ENCODE measurements at regions not wholly inside any gene's neighbourhood (a gene's known extent, or its start where the extent isn't known, plus 50 kb on each side); places are given as distances from the start of the nearest gene placed in this dataset.

DNA sequence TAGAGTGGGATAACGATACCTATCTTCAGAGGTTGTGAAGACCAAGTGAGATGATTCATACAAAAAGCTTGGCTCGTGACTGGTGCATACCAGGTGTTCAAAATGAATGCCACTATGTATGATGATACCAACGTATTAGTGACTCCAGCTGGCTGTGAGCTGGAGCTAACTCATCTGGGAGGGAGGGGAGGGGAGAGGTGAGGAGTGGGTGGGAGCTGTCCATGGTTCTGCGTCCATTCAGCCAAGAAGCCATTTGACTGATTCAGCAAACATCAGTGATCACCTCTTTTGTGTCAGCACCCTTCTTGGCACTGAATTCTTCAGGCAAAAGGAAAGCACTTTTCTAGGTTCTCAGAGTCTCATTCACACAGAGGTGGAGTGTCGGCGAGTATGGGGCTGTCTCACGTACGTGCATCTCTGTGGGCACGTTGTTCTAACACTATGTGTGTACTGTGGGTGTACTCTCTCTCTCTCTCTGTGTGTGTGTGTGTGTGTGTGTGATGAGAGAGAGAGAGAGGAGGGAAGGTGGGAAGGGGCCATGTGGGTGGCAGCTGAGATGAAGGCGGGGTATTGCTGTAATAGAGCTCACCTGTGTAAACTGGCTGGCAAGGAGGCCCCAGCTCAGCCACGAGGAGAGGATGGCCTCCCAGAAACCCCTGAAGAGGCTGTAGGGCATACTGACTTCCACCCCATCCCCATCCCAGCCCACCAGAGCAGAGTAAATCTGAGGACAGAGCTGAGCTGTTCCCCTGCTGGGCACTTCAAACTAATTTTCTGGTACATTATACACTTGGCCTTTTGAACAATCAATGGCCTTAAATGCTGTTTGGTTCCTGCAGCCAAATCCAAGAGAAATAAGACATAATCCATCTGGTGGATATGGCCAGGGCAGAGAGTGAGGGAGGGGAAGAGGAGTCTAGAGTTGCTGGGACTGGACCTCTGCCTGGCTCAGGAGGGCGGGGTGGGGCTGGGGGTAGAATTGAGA lies 96.1 kb upstream of the THY1 start:
- TF ChIP-seq ZFP3 (CRISPR knock-in tag; IDR thresholded peaks at IDR 0.05): no peak
- TF ChIP-seq RARB (CRISPR knock-in tag; IDR thresholded peaks at IDR 0.05): no peak
- TF ChIP-seq CSDC2 (CRISPR knock-in tag; IDR thresholded peaks at IDR 0.05): no peak
- TF ChIP-seq, protein P1, sequence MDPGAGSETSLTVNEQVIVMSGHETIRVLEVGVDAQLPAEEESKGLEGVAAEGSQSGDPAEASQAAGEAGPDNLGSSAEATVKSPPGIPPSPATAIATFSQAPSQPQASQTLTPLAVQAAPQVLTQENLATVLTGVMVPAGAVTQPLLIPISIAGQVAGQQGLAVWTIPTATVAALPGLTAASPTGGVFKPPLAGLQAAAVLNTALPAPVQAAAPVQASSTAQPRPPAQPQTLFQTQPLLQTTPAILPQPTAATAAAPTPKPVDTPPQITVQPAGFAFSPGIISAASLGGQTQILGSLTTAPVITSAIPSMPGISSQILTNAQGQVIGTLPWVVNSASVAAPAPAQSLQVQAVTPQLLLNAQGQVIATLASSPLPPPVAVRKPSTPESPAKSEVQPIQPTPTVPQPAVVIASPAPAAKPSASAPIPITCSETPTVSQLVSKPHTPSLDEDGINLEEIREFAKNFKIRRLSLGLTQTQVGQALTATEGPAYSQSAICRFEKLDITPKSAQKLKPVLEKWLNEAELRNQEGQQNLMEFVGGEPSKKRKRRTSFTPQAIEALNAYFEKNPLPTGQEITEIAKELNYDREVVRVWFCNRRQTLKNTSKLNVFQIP (CRISPR knock-in tag; IDR thresholded peaks at IDR 0.05; ENCODE audit: borderline replicate concordance, low read depth): no peak
- TF ChIP-seq, protein P2, sequence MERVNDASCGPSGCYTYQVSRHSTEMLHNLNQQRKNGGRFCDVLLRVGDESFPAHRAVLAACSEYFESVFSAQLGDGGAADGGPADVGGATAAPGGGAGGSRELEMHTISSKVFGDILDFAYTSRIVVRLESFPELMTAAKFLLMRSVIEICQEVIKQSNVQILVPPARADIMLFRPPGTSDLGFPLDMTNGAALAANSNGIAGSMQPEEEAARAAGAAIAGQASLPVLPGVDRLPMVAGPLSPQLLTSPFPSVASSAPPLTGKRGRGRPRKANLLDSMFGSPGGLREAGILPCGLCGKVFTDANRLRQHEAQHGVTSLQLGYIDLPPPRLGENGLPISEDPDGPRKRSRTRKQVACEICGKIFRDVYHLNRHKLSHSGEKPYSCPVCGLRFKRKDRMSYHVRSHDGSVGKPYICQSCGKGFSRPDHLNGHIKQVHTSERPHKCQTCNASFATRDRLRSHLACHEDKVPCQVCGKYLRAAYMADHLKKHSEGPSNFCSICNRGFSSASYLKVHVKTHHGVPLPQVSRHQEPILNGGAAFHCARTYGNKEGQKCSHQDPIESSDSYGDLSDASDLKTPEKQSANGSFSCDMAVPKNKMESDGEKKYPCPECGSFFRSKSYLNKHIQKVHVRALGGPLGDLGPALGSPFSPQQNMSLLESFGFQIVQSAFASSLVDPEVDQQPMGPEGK (CRISPR knock-in tag; IDR thresholded peaks at IDR 0.05; ENCODE audit: borderline replicate concordance): no peak
- TF ChIP-seq, protein P3, sequence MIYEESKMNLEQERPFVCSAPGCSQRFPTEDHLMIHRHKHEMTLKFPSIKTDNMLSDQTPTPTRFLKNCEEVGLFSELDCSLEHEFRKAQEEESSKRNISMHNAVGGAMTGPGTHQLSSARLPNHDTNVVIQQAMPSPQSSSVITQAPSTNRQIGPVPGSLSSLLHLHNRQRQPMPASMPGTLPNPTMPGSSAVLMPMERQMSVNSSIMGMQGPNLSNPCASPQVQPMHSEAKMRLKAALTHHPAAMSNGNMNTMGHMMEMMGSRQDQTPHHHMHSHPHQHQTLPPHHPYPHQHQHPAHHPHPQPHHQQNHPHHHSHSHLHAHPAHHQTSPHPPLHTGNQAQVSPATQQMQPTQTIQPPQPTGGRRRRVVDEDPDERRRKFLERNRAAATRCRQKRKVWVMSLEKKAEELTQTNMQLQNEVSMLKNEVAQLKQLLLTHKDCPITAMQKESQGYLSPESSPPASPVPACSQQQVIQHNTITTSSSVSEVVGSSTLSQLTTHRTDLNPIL (CRISPR knock-in tag; IDR thresholded peaks at IDR 0.05; ENCODE audit: low read depth): no peak
- no peak for TF ChIP-seq ESRRG (CRISPR knock-in tag; IDR thresholded peaks at IDR 0.05)
- TF ChIP-seq ARNTL (CRISPR knock-in tag; IDR thresholded peaks at IDR 0.05; ENCODE audit: borderline replicate concordance, low read depth): no peak
- TF ChIP-seq, protein P4, sequence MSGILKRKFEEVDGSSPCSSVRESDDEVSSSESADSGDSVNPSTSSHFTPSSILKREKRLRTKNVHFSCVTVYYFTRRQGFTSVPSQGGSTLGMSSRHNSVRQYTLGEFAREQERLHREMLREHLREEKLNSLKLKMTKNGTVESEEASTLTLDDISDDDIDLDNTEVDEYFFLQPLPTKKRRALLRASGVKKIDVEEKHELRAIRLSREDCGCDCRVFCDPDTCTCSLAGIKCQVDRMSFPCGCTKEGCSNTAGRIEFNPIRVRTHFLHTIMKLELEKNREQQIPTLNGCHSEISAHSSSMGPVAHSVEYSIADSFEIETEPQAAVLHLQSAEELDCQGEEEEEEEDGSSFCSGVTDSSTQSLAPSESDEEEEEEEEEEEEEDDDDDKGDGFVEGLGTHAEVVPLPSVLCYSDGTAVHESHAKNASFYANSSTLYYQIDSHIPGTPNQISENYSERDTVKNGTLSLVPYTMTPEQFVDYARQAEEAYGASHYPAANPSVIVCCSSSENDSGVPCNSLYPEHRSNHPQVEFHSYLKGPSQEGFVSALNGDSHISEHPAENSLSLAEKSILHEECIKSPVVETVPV (CRISPR knock-in tag; IDR thresholded peaks at IDR 0.05): no peak
- no peak for TF ChIP-seq ZFP30 (CRISPR knock-in tag; IDR thresholded peaks at IDR 0.05)
- TF ChIP-seq ZNF70 (CRISPR knock-in tag; IDR thresholded peaks at IDR 0.05): no peak
